ENCODE measurements at regions not wholly inside any gene's neighbourhood (a gene's known extent, or its start where the extent isn't known, plus 50 kb on each side); places are given as distances from the start of the nearest gene placed in this dataset.

- TF ChIP-seq EZH2 (IDR thresholded peaks at IDR 0.05; ENCODE audit: borderline replicate concordance, low read length) = no peak
- TF ChIP-seq CTCF (IDR thresholded peaks at IDR 0.05; ENCODE audit: low read length) = no peak
Measured at GRCh38 chr1:38783640-38784229, 75.8 kb downstream of the RRAGC start.

All from OCI-LY1 (cell line).